Right atrium auricular region (tissue), 2 donors: ENCODE measurements at regions not wholly inside any gene's neighbourhood (a gene's known extent, or its start where the extent isn't known, plus 50 kb on each side); places are given as distances from the start of the nearest gene placed in this dataset.

Experiments used
- DNase-seq: peaks from one replicate; pipeline ENCODE4 v3.0.0-alpha.2; 2019; ENCODE audit warnings: low spot score
- H3K27ac ChIP-seq, 2 donors: fragments of 200-600 bp; sonication (generic); 1 replicate in 1 of 2; 2 replicates in 1 of 2; pipeline ENCODE4 v1.5.1; 2016 to 2019
- H3K27me3 ChIP-seq, 2 donors: fragments of 200-600 bp; sonication (generic); one replicate each; pipeline versions ENCODE4 v1.5.1 to v1.6.0; 2017 to 2019
- H3K36me3 ChIP-seq: fragments of 200-600 bp; sonication (generic); one replicate; pipeline ENCODE4 v1.5.1; 2016
- H3K4me1 ChIP-seq, 2 donors: fragments of 200-600 bp; sonication (generic); one replicate each; pipeline versions ENCODE4 v1.5.1 to v1.6.0; 2017 to 2019
- H3K4me3 ChIP-seq, 2 donors: fragments of 200-600 bp; sonication (generic); 1 replicate in 1 of 2; 2 replicates in 1 of 2; pipeline ENCODE4 v1.5.1; 2017 to 2019; ENCODE audit warnings: mild to moderate bottlenecking in 1 of 2, moderate library complexity in 1 of 2
- H3K9me3 ChIP-seq, 2 donors: fragments of 200-600 bp; sonication (generic); one replicate each; pipeline ENCODE4 v1.5.1; 2019
- CTCF ChIP-seq, 2 donors: fragments of 200-600 bp; sonication (generic); IDR thresholded peaks; one replicate each; pipeline ENCODE4 v1.5.1; 2019; ENCODE audit warnings: antibody characterized with exemption in 2 of 2

GRCh38 chr7:153388611-153389010 is 629.1 kb downstream of the ACTR3B start:
- Histone ChIP-seq H3K9me3 (no peaks in the 10 kb centered on the region), H3K27me3 (no peaks in the 10 kb centered on the region), H3K36me3 (no peaks in the 10 kb centered on the region), H3K4me1 (no peaks in the 10 kb centered on the region), H3K27ac (peak overlapping the region in 1 of 2 donors; percentile 67), H3K4me3 (no peak overlapping the region)
- peak; percentile 13 for DNase-seq
- no peak for TF ChIP-seq CTCF (IDR thresholded peaks at IDR 0.05)

- peak overlapping the region in 1 of 2 donors; percentile 67 for H3K27ac ChIP-seq
Measured at GRCh38 chr7:153389261-153389660, 629.7 kb downstream of the ACTR3B start.

GRCh38 chr7:153390955-153391354 is 631.4 kb downstream of the ACTR3B start:
- H3K27ac ChIP-seq, result no peak overlapping the region
- H3K36me3 ChIP-seq, result no peaks in the 10 kb centered on the region
- no peak overlapping the region for H3K4me3 ChIP-seq
- H3K9me3 ChIP-seq, result no peaks in the 10 kb centered on the region
- no peaks in the 10 kb centered on the region for H3K4me1 ChIP-seq
- no peaks in the 10 kb centered on the region for H3K27me3 ChIP-seq
- no peak for TF ChIP-seq CTCF (IDR thresholded peaks at IDR 0.05)
- peak; percentile 44 for DNase-seq

More at GRCh38 chr7:153389261-153389660, 629.7 kb downstream of the ACTR3B start:
- Histone ChIP-seq H3K4me1 (no peaks in the 10 kb centered on the region), H3K36me3 (no peaks in the 10 kb centered on the region), H3K27me3 (no peaks in the 10 kb centered on the region), H3K9me3 (no peaks in the 10 kb centered on the region), H3K4me3 (no peak overlapping the region)
- peak; percentile 54 for DNase-seq
- no peak for TF ChIP-seq CTCF (IDR thresholded peaks at IDR 0.05)

- Histone ChIP-seq H3K27ac (no peak overlapping the region), H3K4me3 (no peak overlapping the region), H3K36me3 (no peaks in the 10 kb centered on the region), H3K9me3 (no peaks in the 10 kb centered on the region), H3K27me3 (no peaks in the 10 kb centered on the region), H3K4me1 (no peaks in the 10 kb centered on the region)
- no peak for DNase-seq
- TF ChIP-seq CTCF (IDR thresholded peaks at IDR 0.05), result no peak
Measured at GRCh38 chr7:153392726-153393125, 633.2 kb downstream of the ACTR3B start.

- H3K4me1 ChIP-seq, result no peaks in the 10 kb centered on the region
- H3K36me3 ChIP-seq, result no peaks in the 10 kb centered on the region
- TF ChIP-seq CTCF (IDR thresholded peaks at IDR 0.05), result no peak
- no peaks in the 10 kb centered on the region for H3K27me3 ChIP-seq
- no peak for DNase-seq
- H3K4me3 ChIP-seq, result no peak overlapping the region
- no peaks in the 10 kb centered on the region for H3K9me3 ChIP-seq
- H3K27ac ChIP-seq, result no peak overlapping the region
Measured at GRCh38 chr7:153393666-153394065, 634.1 kb downstream of the ACTR3B start.

- no peaks in the 10 kb centered on the region for H3K4me1 ChIP-seq
- no peak overlapping the region for H3K27ac ChIP-seq
- DNase-seq, result no peak
- no peaks in the 10 kb centered on the region for H3K9me3 ChIP-seq
- no peaks in the 10 kb centered on the region for H3K36me3 ChIP-seq
- no peak overlapping the region for H3K4me3 ChIP-seq
- TF ChIP-seq CTCF (IDR thresholded peaks at IDR 0.05), result no peak
- H3K27me3 ChIP-seq, result no peaks in the 10 kb centered on the region
Measured at GRCh38 chr7:153396475-153396874, 636.9 kb downstream of the ACTR3B start.
